RWPE2 (cell line): ENCODE measurements at regions not wholly inside any gene's neighbourhood (a gene's known extent, or its start where the extent isn't known, plus 50 kb on each side); places are given as distances from the start of the nearest gene placed in this dataset.

Experiments
- ATAC-seq: fragments of 200-7000 bp; cut with Tn5 transposase; 3 replicates; pipeline ENCODE4 v1.9.1; 2021; ENCODE audit warnings: low read depth
- DNase-seq: peaks from one replicate; pipeline ENCODE4 v3.0.0-alpha.2; 2020; ENCODE audit warnings: low spot score
- H3K27ac ChIP-seq: fragments of 450-650 bp; 2 replicates; pipeline ENCODE4 v1.5.1; 2017; ENCODE audit warnings: mild to moderate bottlenecking; ENCODE audit not compliant: poor library complexity, severe bottlenecking
- H3K27me3 ChIP-seq: fragments of 250-450 bp; sonication (Bioruptor Pico); 2 replicates; pipeline ENCODE4 v1.5.1; 2021; ENCODE audit warnings: mild to moderate bottlenecking, moderate library complexity; ENCODE audit not compliant: insufficient read depth, poor library complexity, severe bottlenecking
- H3K36me3 ChIP-seq: fragments of 250-450 bp; sonication (Bioruptor Pico); 2 replicates; pipeline ENCODE4 v1.5.1; 2020; ENCODE audit warnings: low read depth, mild to moderate bottlenecking, moderate library complexity
- H3K4me1 ChIP-seq: fragments of 250-450 bp; sonication (Bioruptor Pico); 2 replicates; pipeline ENCODE4 v1.5.1; 2021; ENCODE audit warnings: mild to moderate bottlenecking, moderate library complexity; ENCODE audit not compliant: insufficient read depth, poor library complexity, severe bottlenecking
- H3K4me3 ChIP-seq: fragments of 250-450 bp; sonication (Bioruptor Pico); 2 replicates; pipeline ENCODE4 v1.5.1; 2021; ENCODE audit warnings: mild to moderate bottlenecking, moderate library complexity; ENCODE audit not compliant: severe bottlenecking
- H3K9me3 ChIP-seq: fragments of 250-450 bp; sonication (Bioruptor Pico); 2 replicates; pipeline ENCODE4 v1.5.1; 2021; ENCODE audit warnings: mild to moderate bottlenecking, moderate library complexity; ENCODE audit not compliant: severe bottlenecking
- CTCF ChIP-seq: fragments of 450-650 bp; IDR thresholded peaks from one replicate; pipeline ENCODE4 v1.5.1; 2017; ENCODE audit warnings: mild to moderate bottlenecking, moderate library complexity; ENCODE audit not compliant: poor library complexity, severe bottlenecking

DNA sequence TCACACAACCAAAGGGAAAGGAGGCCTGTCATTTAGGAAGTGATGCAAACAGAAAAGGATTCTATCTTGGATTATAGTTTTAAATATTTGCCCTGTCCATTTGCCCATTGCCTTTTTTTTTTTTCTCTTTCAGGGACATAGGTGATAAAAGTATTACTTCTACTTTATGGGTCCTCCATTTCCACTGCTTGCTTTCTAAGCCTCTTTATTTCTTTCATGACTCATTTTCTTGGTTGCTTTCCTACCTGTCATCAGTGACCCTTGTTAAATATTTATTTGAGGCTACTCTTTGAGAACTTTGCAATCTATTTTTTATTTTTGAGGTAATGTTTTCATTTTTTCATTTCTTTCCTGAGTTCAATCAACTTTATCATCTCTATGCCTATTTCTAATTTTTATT is 522.9 kb upstream of the ARRDC3 start:
- H3K9me3 ChIP-seq: no peaks in the 10 kb centered on the region
- no peaks in the 10 kb centered on the region for H3K4me1 ChIP-seq
- H3K27ac ChIP-seq: no peak overlapping the region
- DNase-seq (no peak), ATAC-seq (no peak)
- no peak overlapping the region for H3K4me3 ChIP-seq
- TF ChIP-seq CTCF: no peak
- peaks cover 3% of the 10 kb centered on the region for H3K27me3 ChIP-seq
- H3K36me3 ChIP-seq: no peaks in the 10 kb centered on the region

DNA sequence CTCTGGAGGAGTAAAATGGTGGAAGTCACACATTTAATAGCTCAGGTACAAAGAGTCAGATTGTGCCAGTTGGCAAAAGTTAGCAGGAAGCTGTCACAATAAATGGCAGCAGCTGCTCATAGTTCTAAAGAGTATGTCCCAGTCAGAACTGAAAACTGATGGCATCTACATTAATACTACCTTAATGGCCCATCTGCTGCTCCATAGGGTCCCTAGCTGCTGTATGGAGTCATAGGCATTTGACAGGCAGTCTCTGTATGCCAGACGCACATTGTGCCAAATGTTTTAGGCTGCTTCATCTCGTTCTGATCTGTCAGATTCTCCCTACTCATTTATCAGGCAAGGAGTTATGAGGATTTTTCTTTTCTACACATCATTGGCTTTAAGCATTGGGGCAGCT is 515.8 kb upstream of the ARRDC3 start:
- Histone ChIP-seq H3K36me3 (no peaks in the 10 kb centered on the region), H3K27me3 (no peaks in the 10 kb centered on the region), H3K4me1 (no peaks in the 10 kb centered on the region), H3K9me3 (no peaks in the 10 kb centered on the region), H3K4me3 (no peak overlapping the region), H3K27ac (no peak overlapping the region)
- DNase-seq (no peak), ATAC-seq (no peak)
- no peak for TF ChIP-seq CTCF

DNA sequence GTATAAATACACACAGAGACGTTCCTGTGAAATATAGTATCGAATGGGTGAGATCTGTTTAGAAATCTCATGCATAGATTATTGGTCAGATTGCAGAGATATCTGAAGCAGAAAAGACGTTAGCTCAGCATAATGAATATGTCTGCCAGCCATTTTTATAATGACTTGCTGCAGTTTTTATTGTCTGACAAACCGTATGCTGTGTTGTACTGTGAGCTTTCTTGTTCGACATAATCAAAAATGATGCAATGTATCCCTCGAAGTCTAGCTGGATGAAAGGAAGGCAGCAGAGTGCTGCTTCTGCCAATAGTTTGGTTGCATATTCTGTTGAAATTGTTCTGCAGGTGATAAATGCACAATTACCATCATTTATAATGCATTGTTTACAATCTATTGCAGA is 514.9 kb upstream of the ARRDC3 start:
- Histone ChIP-seq H3K4me3 (no peak overlapping the region), H3K36me3 (no peaks in the 10 kb centered on the region), H3K27ac (no peak overlapping the region), H3K9me3 (no peaks in the 10 kb centered on the region), H3K27me3 (no peaks in the 10 kb centered on the region), H3K4me1 (no peaks in the 10 kb centered on the region)
- TF ChIP-seq CTCF: no peak
- no peak for DNase-seq
- no peak for ATAC-seq

- no peak for ATAC-seq
- Histone ChIP-seq H3K4me3 (no peak overlapping the region), H3K27ac (no peak overlapping the region), H3K4me1 (no peaks in the 10 kb centered on the region), H3K9me3 (no peaks in the 10 kb centered on the region), H3K36me3 (no peaks in the 10 kb centered on the region), H3K27me3 (peaks cover 10% of the 10 kb centered on the region)
- no peak for DNase-seq
- no peak for TF ChIP-seq CTCF
These were observed 505.7 kb upstream of the ARRDC3 start for GRCh38 chr5:91888810-91889209.

- H3K4me1 ChIP-seq: no peaks in the 10 kb centered on the region
- TF ChIP-seq CTCF: no peak
- no peak for ATAC-seq
- H3K36me3 ChIP-seq: no peaks in the 10 kb centered on the region
- no peaks in the 10 kb centered on the region for H3K9me3 ChIP-seq
- no peak overlapping the region for H3K27ac ChIP-seq
- no peak overlapping the region for H3K4me3 ChIP-seq
- peaks cover 12% of the 10 kb centered on the region for H3K27me3 ChIP-seq
- no peak for DNase-seq
These were observed 502.5 kb upstream of the ARRDC3 start for GRCh38 chr5:91885291-91886265.
